Panc1 (cell line): ENCODE measurements at regions not wholly inside any gene's neighbourhood (a gene's known extent, or its start where the extent isn't known, plus 50 kb on each side); places are given as distances from the start of the nearest gene placed in this dataset.

Source experiments
- ATAC-seq: fragments of 200-7000 bp; cut with Tn5 transposase; 2 replicates; pipeline ENCODE4 v1.9.1; 2020; ENCODE audit warnings: mild to moderate bottlenecking, moderate library complexity
- BruUV-seq: library from RNA; stranded (reverse); fragments of 400-500 nt; replicated peaks from 2 replicates; lab custom pipeline; 2021; lab: Mats Ljungman, UMichigan
- CTCF ChIA-PET: fragments of 300-600 bp; sonication (Branson Sonifier 250); formaldehyde crosslinking; loops from one replicate; lab custom pipeline; 2022; ENCODE audit warnings: antibody characterized with exemption; lab: Charles Lee
- POLR2A ChIA-PET: fragments of 300-600 bp; sonication (Branson Sonifier 250); formaldehyde crosslinking; loops from one replicate; lab custom pipeline; 2022; ENCODE audit warnings: antibody characterized with exemption; lab: Charles Lee
- DNase-seq: peaks from one replicate; pipeline ENCODE4 v3.0.0-alpha.2; 2010; ENCODE audit warnings: low read depth, low spot score
- H3K27ac ChIP-seq: 2 replicates; pipeline ENCODE4 v1.5.1; 2011; ENCODE audit warnings: mild to moderate bottlenecking, low read length, inconsistent platforms
- H3K27me3 ChIP-seq: fragments of 200-500 bp; sonication (Bioruptor generic); 2 replicates; pipeline ENCODE4 v1.6.0; 2014; ENCODE audit warnings: low read length, inconsistent platforms; ENCODE audit not compliant: control insufficient read depth, insufficient read depth
- H3K36me3 ChIP-seq: fragments of 200-500 bp; sonication (Bioruptor generic); 2 replicates; pipeline ENCODE4 v1.5.1; 2014; ENCODE audit warnings: inconsistent platforms, mild to moderate bottlenecking, low read length, moderate library complexity; ENCODE audit not compliant: control insufficient read depth, insufficient read depth
- H3K4me1 ChIP-seq: 2 replicates; pipeline ENCODE4 v1.5.1; 2011; ENCODE audit warnings: inconsistent platforms, mild to moderate bottlenecking, low read length, moderate library complexity; ENCODE audit not compliant: control insufficient read depth, insufficient read depth
- H3K4me3 ChIP-seq, 2 experiments: 2 replicates each; pipeline ENCODE4 v1.5.1; 2011 to 2012; ENCODE audit warnings: low read depth in 2 of 2, low read length in 2 of 2, mild to moderate bottlenecking in 2 of 2, inconsistent platforms in 1 of 2, moderate library complexity in 1 of 2
- H3K9me3 ChIP-seq: fragments of 200-500 bp; sonication (Bioruptor generic); 2 replicates; pipeline ENCODE4 v1.5.1; 2014; ENCODE audit warnings: low read depth, mild to moderate bottlenecking, inconsistent platforms, low read length, moderate library complexity; ENCODE audit not compliant: control insufficient read depth, insufficient read depth
- CTCF ChIP-seq: fragments of 450-650 bp; IDR thresholded peaks from 2 replicates; pipeline ENCODE4 v1.5.1; 2017; ENCODE audit warnings: mild to moderate bottlenecking
- POLR2AphosphoS5 ChIP-seq: IDR thresholded peaks from 2 replicates; pipeline ENCODE4 v1.6.1; 2012; ENCODE audit warnings: mild to moderate bottlenecking, low read depth, low read length, moderate library complexity
- REST ChIP-seq, 2 experiments: IDR thresholded peaks; 2 replicates each; pipeline ENCODE4 v1.6.1; 2011 to 2012; ENCODE audit warnings: low read depth in 2 of 2, control low read depth in 1 of 2, low read length in 1 of 2, mild to moderate bottlenecking in 1 of 2, moderate library complexity in 1 of 2; ENCODE audit not compliant: insufficient read depth in 1 of 2
- SIN3A ChIP-seq: IDR thresholded peaks from 2 replicates; pipeline ENCODE4 v1.6.1; 2012; ENCODE audit warnings: low read depth, mild to moderate bottlenecking, low read length, moderate library complexity, borderline replicate concordance; ENCODE audit not compliant: insufficient read depth
- TCF7L2 ChIP-seq: IDR thresholded peaks from 2 replicates; pipeline ENCODE4 v1.6.1; 2011; ENCODE audit warnings: mild to moderate bottlenecking, low read depth, low read length, inconsistent platforms
- in situ Hi-C: cut with HindIII; loops from 2 replicates; pipeline ENCODE4 v1.10.0; 2016; ENCODE audit warnings: low sequenced_read_pairs, low pct_unique_long_range_greater_than_20kb
- intact Hi-C: fragments of 100-400 bp; cut with micrococcal nuclease; formaldehyde crosslinking; loops from one replicate; pipeline ENCODE4 v1.10.0; 2022; ENCODE audit not compliant: unreplicated experiment

GRCh38 chr2:204255071-204255470, 290.2 kb upstream of the PARD3B start:
- ChIA-PET CTCF (no interaction called here), POLR2A (no interaction called here)
- Histone ChIP-seq H3K4me3 (no peak overlapping the region), H3K27me3 (no peaks in the 10 kb centered on the region), H3K4me1 (no peaks in the 10 kb centered on the region), H3K36me3 (no peaks in the 10 kb centered on the region), H3K27ac (no peak overlapping the region), H3K9me3 (no peaks in the 10 kb centered on the region)
- DNase-seq (no peak), ATAC-seq (no peak)
- in situ Hi-C loops: no loop called here
- BruUV-seq: no TSS peak
- intact Hi-C loops: no loop called here
- no peak for TF ChIP-seq POLR2AphosphoS5
- TF ChIP-seq TCF7L2: no peak

GRCh38 chr2:204255526-204255925, 289.7 kb upstream of the PARD3B start:
- H3K27ac ChIP-seq: no peak overlapping the region
- no peaks in the 10 kb centered on the region for H3K27me3 ChIP-seq
- in situ Hi-C loops (no loop called here), intact Hi-C loops (no loop called here)
- H3K4me3 ChIP-seq: no peak overlapping the region
- H3K36me3 ChIP-seq: no peaks in the 10 kb centered on the region
- no peak for DNase-seq
- BruUV-seq: no TSS peak
- TF ChIP-seq TCF7L2: no peak
- no peak for TF ChIP-seq POLR2AphosphoS5
- TF ChIP-seq CTCF: no peak
- TF ChIP-seq REST (IDR thresholded peaks at IDR 0.05; ENCODE audit: insufficient read depth in 1 of 2, low read depth in 2 of 2, low read length in 1 of 2): no peak
- TF ChIP-seq SIN3A: no peak
- no peaks in the 10 kb centered on the region for H3K9me3 ChIP-seq
- ChIA-PET POLR2A (no interaction called here), CTCF (no interaction called here)
- ATAC-seq: no peak
- no peaks in the 10 kb centered on the region for H3K4me1 ChIP-seq

GRCh38 chr2:204257781-204258180, 287.5 kb upstream of the PARD3B start:
- TF ChIP-seq POLR2AphosphoS5 (no peak), REST (IDR thresholded peaks at IDR 0.05; ENCODE audit: insufficient read depth in 1 of 2, low read depth in 2 of 2, low read length in 1 of 2) (no peak), SIN3A (no peak), CTCF (no peak), TCF7L2 (no peak)
- Histone ChIP-seq H3K9me3 (no peaks in the 10 kb centered on the region), H3K4me1 (no peaks in the 10 kb centered on the region), H3K4me3 (no peak overlapping the region), H3K27me3 (no peaks in the 10 kb centered on the region), H3K27ac (no peak overlapping the region), H3K36me3 (no peaks in the 10 kb centered on the region)
- ChIA-PET CTCF (no interaction called here), POLR2A (no interaction called here)
- intact Hi-C loops (no loop called here), in situ Hi-C loops (no loop called here)
- BruUV-seq: no TSS peak
- DNase-seq (no peak), ATAC-seq (no peak)
